ENCODE measurements at regions not wholly inside any gene's neighbourhood (a gene's known extent, or its start where the extent isn't known, plus 50 kb on each side); places are given as distances from the start of the nearest gene placed in this dataset.
A peak's percentile ranks its signal among the peaks of the same experiment; 100 is the strongest.
"Not testable (repeated sequence)": the region's sequence is repeated elsewhere in the genome, so short reads cannot be mapped to it uniquely, and the experiment has no call there.

- no peak for TF ChIP-seq CTCF (IDR thresholded peaks at IDR 0.05; ENCODE audit: low read depth, low read length)
- peak overlapping the region; percentile 98 for H3K27ac ChIP-seq
- peak overlapping the region; percentile 81 for H3K4me3 ChIP-seq (ENCODE audit: low read depth, low read length)
- peak; percentile 84 for DNase-seq
- no peaks in the 10 kb centered on the region for H3K27me3 ChIP-seq (ENCODE audit: insufficient read depth, low read depth, severe bottlenecking)
- H3K36me3 ChIP-seq, result peaks cover 26% of the 10 kb centered on the region
- no peaks in the 10 kb centered on the region for H3K9me3 ChIP-seq (ENCODE audit: severe bottlenecking)
Measured at GRCh38 chr17:45584092-45585036, 93.8 kb upstream of the PLEKHM1 start.

DNA sequence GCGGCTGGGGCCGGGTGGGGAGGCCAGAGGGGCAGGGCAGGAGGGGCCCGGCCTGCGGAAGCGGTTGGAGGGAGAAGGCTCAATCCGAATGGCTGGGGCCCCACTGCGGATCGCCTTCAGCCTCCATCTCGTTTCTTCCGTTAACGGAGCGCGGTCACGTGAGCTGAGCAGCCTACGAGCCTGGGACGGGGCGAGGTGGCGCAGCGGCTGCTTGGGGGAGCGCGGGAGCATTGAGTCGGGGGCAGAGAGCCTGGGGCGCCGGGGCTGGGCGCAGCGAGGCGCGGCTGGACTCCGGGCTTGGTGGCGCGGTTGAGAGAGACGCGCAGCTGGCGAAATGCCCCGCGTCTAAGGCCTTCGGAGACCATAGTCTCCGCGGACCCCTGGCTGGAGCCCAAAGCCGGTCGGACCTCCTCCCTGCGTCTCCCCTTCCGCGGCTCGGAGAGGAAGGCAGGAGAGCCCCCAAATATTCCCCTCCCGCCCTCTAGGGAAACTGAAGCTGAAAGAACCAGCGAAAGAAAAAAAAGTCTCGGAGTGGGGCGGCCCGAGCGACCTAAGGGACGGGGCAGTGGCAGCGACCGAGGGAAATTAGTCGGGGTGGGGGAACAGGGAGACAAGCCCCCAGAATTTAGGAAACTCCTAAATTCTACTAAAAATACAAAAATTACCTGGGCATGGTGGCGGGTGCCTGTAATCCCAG lies 94.7 kb upstream of the PLEKHM1 start:
- DNase-seq, result peak; percentile 90
- peak overlapping the region; percentile 81 for H3K4me3 ChIP-seq (ENCODE audit: low read depth, low read length)
- H3K36me3 ChIP-seq, result peaks cover 23% of the 10 kb centered on the region
- peak; percentile 49 for TF ChIP-seq CTCF (IDR thresholded peaks at IDR 0.05; ENCODE audit: low read depth, low read length)
- not testable (repeated sequence) for H3K9me3 ChIP-seq (ENCODE audit: severe bottlenecking); H3K27me3 ChIP-seq (ENCODE audit: insufficient read depth, low read depth, severe bottlenecking)
- peak overlapping the region; percentile 98 for H3K27ac ChIP-seq

- H3K27me3 ChIP-seq (ENCODE audit: insufficient read depth, low read depth, severe bottlenecking); H3K9me3 ChIP-seq (ENCODE audit: severe bottlenecking): not testable (repeated sequence)
- Histone ChIP-seq H3K4me3 (ENCODE audit: low read depth, low read length) (peak overlapping the region; percentile 81), H3K36me3 (peaks cover 22% of the 10 kb centered on the region), H3K27ac (peak overlapping the region; percentile 98; the same call in 1 of the 2 replicates)
- DNase-seq, result peak; percentile 40
Measured at GRCh38 chr17:45585794-45586650, 95.5 kb upstream of the PLEKHM1 start.

DNA sequence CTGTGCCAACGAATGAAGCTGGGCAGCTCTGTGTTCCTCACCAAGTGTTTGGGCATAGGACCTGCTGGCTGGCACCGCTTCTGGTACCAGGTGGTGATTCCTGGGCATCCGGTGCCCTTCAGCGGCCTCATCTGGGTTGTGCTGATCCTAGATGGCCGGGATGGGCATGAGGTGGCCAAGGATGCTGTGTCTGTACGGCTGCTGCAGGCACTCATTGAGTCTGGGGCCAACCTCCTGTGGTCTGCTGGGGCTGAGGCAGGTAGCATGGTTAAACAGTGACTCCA lies 96.1 kb upstream of the PLEKHM1 start:
- H3K27ac ChIP-seq; H3K4me3 ChIP-seq (ENCODE audit: low read depth, low read length); H3K9me3 ChIP-seq (ENCODE audit: severe bottlenecking); H3K27me3 ChIP-seq (ENCODE audit: insufficient read depth, low read depth, severe bottlenecking); DNase-seq: not testable (repeated sequence)
- H3K36me3 ChIP-seq, result peaks cover 17% of the 10 kb centered on the region

DNA sequence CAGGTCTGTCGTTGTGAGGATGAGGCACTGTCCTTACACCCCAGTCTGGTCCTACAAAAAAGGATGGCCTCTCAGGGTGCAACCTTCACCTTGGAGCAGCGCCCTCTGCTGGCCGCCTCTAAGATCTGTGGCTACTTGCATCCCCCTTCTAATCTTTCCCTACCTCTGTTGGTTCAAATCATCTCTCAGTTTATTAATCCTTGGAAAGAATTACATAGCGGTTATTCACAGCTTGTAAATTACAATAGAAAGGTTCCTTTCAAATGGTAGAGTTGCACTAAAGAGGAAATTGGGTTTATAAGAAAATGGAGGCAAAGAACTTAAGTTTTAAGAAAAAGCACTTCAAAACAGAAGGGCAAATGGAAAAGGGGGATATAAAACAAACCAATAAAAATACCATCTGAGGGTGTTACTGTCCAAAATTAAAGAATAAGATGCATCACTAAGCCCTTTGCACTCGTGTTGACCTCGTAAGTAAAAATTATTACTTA lies 102.0 kb upstream of the PLEKHM1 start:
- DNase-seq, result peak; percentile 77
- not testable (repeated sequence) for H3K27ac ChIP-seq; H3K4me3 ChIP-seq (ENCODE audit: low read depth, low read length); H3K27me3 ChIP-seq (ENCODE audit: insufficient read depth, low read depth, severe bottlenecking); H3K9me3 ChIP-seq (ENCODE audit: severe bottlenecking); H3K36me3 ChIP-seq
- peak; percentile 82 for TF ChIP-seq CTCF (IDR thresholded peaks at IDR 0.05; ENCODE audit: low read depth, low read length)

DNA sequence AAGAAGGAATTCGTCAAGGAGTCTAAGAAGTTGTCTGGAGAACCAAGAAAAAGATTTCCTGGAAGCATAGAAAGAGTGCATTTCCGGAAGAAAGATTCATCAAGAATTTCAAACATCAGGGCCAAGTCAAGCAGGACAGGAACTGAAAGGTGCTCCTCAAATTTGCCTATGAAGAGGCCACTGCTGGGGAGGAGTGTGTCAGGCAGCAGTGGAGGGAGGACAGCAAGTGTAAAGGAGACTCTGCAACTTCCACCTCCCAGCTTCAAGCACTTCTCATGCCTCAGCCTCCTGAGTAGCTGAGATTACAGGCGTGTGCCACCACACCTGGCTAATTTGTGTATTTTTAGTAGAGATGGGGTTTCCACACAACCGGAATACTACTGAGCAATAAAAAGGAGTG lies 105.8 kb upstream of the PLEKHM1 start:
- DNase-seq; H3K27ac ChIP-seq; H3K4me3 ChIP-seq (ENCODE audit: low read depth, low read length): not testable (repeated sequence)

GRCh38 chr17:45600052-45601012 lies 109.8 kb upstream of the PLEKHM1 start:
- H3K27ac ChIP-seq; H3K27me3 ChIP-seq (ENCODE audit: insufficient read depth, low read depth, severe bottlenecking); H3K9me3 ChIP-seq (ENCODE audit: severe bottlenecking); H3K4me3 ChIP-seq (ENCODE audit: low read depth, low read length); DNase-seq; H3K36me3 ChIP-seq: not testable (repeated sequence)

More for the DNA sequence above, 105.8 kb upstream of the PLEKHM1 start:
- H3K36me3 ChIP-seq; H3K9me3 ChIP-seq (ENCODE audit: severe bottlenecking); H3K27me3 ChIP-seq (ENCODE audit: insufficient read depth, low read depth, severe bottlenecking): not testable (repeated sequence)

DNA sequence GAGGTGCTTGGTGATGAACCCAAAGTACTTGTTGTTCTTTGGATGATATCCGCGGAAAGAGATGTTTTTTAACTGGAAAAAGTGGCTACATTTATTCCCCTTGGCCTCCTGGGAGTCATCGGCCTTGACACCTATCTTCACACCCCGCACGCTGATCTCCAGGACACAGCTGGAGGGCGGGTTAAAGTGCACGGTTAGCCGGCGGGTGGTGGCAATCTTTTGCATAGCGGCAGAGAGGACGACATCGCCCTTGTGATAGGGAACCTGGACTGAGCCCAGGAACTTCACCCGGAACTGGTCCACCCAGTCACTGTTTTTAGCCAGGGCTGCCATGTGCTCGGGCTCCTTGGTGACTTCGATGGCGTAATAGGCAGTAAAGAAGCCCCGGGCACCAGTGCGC lies 110.5 kb upstream of the PLEKHM1 start:
- not testable (repeated sequence) for H3K27me3 ChIP-seq (ENCODE audit: insufficient read depth, low read depth, severe bottlenecking); DNase-seq; H3K9me3 ChIP-seq (ENCODE audit: severe bottlenecking); H3K36me3 ChIP-seq; H3K4me3 ChIP-seq (ENCODE audit: low read depth, low read length); H3K27ac ChIP-seq

GRCh38 chr17:45601605-45602539 lies 111.4 kb upstream of the PLEKHM1 start:
- not testable (repeated sequence) for H3K9me3 ChIP-seq (ENCODE audit: severe bottlenecking); DNase-seq; H3K27ac ChIP-seq; H3K4me3 ChIP-seq (ENCODE audit: low read depth, low read length); H3K27me3 ChIP-seq (ENCODE audit: insufficient read depth, low read depth, severe bottlenecking); H3K36me3 ChIP-seq

All from WERI-Rb-1 (cell line).